ENCODE measurements at regions not wholly inside any gene's neighbourhood (a gene's known extent, or its start where the extent isn't known, plus 50 kb on each side); places are given as distances from the start of the nearest gene placed in this dataset.

DNA sequence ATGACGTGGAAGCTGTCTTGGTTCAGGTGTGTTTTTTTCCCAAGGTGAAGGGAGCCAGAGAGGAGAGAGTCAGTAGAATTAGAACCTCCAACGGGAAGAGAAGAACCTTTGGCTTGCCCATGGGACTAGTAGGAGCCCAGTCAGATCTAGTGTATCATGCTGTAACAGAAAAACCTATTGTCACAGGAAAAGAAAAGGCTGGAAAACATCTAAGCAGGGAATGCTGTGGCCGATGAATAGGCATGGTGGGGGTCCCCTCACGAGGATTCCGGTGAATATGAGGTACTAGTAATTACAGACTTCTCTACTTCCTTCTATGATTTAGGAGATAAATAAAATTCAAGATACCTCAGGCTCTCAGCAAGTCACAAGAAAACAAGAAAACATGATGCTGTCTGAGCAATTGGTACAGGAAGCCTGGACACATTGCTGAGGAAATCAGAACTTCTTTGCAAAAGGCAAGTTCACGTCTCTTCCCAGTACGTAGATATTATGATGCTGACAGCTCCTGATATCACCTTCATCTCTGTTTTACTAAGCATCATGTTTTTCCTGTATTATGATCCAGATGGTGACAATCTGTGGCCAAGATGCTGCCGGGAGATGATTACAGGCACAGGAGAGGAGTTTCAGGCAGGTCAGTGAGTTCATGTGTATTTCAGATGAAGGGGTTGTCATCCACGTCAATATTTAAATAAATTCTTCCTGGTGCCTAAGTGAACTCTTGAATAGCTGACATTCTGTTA is 54.3 kb upstream of the NPY start:
- no peak for TF ChIP-seq CTCF (IDR thresholded peaks at IDR 0.05)
- no peak for TF ChIP-seq POLR2A (IDR thresholded peaks at IDR 0.05)

Measured in lower leg skin (tissue), 3 donors.